ENCODE measurements at regions not wholly inside any gene's neighbourhood (a gene's known extent, or its start where the extent isn't known, plus 50 kb on each side); places are given as distances from the start of the nearest gene placed in this dataset.

DNA sequence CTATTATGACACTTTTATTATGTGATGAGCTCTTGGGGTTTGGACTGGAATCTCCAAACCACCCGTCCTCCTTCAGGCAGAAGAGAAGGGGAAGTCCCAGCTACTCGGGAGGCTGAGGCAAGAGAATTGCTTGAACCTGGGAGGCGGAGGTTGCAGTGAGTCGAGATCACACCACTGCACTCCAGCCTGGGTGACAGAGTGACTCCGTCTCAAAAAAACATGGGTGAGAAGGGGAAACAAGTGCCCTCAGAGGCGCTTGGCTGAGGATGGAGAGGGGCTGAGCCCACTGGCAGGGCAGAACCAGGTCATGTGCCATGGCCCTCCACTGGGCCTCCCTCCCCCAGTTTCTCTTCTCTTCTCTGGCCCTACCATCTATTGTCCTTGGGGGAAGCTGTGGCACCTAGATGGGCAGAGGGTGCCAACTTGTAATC, 120.9 kb upstream of the SMURF2 start:
- TF ChIP-seq ZFP30 (CRISPR knock-in tag; IDR thresholded peaks at IDR 0.05) (no peak), RARB (CRISPR knock-in tag; IDR thresholded peaks at IDR 0.05) (no peak)
- TF ChIP-seq, protein P1, sequence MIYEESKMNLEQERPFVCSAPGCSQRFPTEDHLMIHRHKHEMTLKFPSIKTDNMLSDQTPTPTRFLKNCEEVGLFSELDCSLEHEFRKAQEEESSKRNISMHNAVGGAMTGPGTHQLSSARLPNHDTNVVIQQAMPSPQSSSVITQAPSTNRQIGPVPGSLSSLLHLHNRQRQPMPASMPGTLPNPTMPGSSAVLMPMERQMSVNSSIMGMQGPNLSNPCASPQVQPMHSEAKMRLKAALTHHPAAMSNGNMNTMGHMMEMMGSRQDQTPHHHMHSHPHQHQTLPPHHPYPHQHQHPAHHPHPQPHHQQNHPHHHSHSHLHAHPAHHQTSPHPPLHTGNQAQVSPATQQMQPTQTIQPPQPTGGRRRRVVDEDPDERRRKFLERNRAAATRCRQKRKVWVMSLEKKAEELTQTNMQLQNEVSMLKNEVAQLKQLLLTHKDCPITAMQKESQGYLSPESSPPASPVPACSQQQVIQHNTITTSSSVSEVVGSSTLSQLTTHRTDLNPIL (CRISPR knock-in tag; IDR thresholded peaks at IDR 0.05; ENCODE audit: low read depth): no peak

Measured in SK-N-SH treated with all-trans-retinoic acid at 6 μM for 48 hours (cell line).